Stimulated activated CD4-positive, alpha-beta T cell treated with anti-CD3 and anti-CD28 coated beads, Interleukin-4, amount 100 ng/mL, for 24 hours (primary cell): ENCODE measurements at regions not wholly inside any gene's neighbourhood (a gene's known extent, or its start where the extent isn't known, plus 50 kb on each side); places are given as distances from the start of the nearest gene placed in this dataset.
"Not testable (repeated sequence)": the region's sequence is repeated elsewhere in the genome, so short reads cannot be mapped to it uniquely, and the experiment has no call there.

ENCODE experiments used
- DNase-seq: peaks from one replicate; pipeline ENCODE4 v3.0.0-alpha.2; 2020

- no peak for DNase-seq
These were observed 214.7 kb upstream of the PLPPR1 start for GRCh38 chr9:100813871-100814270.

- DNase-seq, result no peak
These were observed 208.5 kb upstream of the PLPPR1 start for GRCh38 chr9:100819980-100820379.

- not testable (repeated sequence) for DNase-seq
These were observed 195.5 kb upstream of the PLPPR1 start for GRCh38 chr9:100833035-100833434.

GRCh38 chr9:100838857-100839256 is 189.7 kb upstream of the PLPPR1 start:
- no peak for DNase-seq

- no peak for DNase-seq
These were observed 179.8 kb upstream of the PLPPR1 start for GRCh38 chr9:100848726-100849125.

GRCh38 chr9:100852088-100852487 is 176.4 kb upstream of the PLPPR1 start:
- DNase-seq, result no peak

- no peak for DNase-seq
These were observed 172.3 kb upstream of the PLPPR1 start for GRCh38 chr9:100856238-100856637.

- no peak for DNase-seq
These were observed 163.4 kb upstream of the PLPPR1 start for GRCh38 chr9:100865111-100865510.

GRCh38 chr9:100865648-100866047 is 162.9 kb upstream of the PLPPR1 start:
- no peak for DNase-seq

GRCh38 chr9:100869326-100869725 is 159.2 kb upstream of the PLPPR1 start:
- no peak for DNase-seq

- no peak for DNase-seq
These were observed 148.6 kb upstream of the PLPPR1 start for GRCh38 chr9:100879884-100880283.

GRCh38 chr9:100880284-100880683 is 148.2 kb upstream of the PLPPR1 start:
- no peak for DNase-seq

GRCh38 chr9:100884518-100884917 is 144.0 kb upstream of the PLPPR1 start:
- DNase-seq, result no peak

- DNase-seq, result no peak
These were observed 138.2 kb upstream of the PLPPR1 start for GRCh38 chr9:100890321-100890720.

GRCh38 chr9:100911273-100911672 is 117.3 kb upstream of the PLPPR1 start:
- no peak for DNase-seq

- no peak for DNase-seq
These were observed 115.3 kb upstream of the PLPPR1 start for GRCh38 chr9:100913257-100913656.

- no peak for DNase-seq
These were observed 114.3 kb upstream of the PLPPR1 start for GRCh38 chr9:100914266-100914665.

GRCh38 chr9:100919506-100919905 is 109.0 kb upstream of the PLPPR1 start:
- DNase-seq, result no peak

GRCh38 chr9:100926366-100926765 is 102.2 kb upstream of the PLPPR1 start:
- DNase-seq, result no peak

- DNase-seq, result no peak
These were observed 100.8 kb upstream of the PLPPR1 start for GRCh38 chr9:100927763-100928162.

GRCh38 chr9:100933656-100934055 is 94.9 kb upstream of the PLPPR1 start:
- DNase-seq, result no peak

GRCh38 chr9:100937382-100937781 is 91.1 kb upstream of the PLPPR1 start:
- DNase-seq, result no peak

- no peak for DNase-seq
These were observed 90.0 kb upstream of the PLPPR1 start for GRCh38 chr9:100938507-100938906.

- no peak for DNase-seq
These were observed 88.9 kb upstream of the PLPPR1 start for GRCh38 chr9:100939636-100940035.

- no peak for DNase-seq
These were observed 69.3 kb upstream of the PLPPR1 start for GRCh38 chr9:100959226-100959625.
